ENCODE measurements at regions not wholly inside any gene's neighbourhood (a gene's known extent, or its start where the extent isn't known, plus 50 kb on each side); places are given as distances from the start of the nearest gene placed in this dataset.

GRCh38 chr20:22503577-22503976 lies 80.8 kb downstream of the FOXA2 start:
- DNase-seq, result no peak

DNA sequence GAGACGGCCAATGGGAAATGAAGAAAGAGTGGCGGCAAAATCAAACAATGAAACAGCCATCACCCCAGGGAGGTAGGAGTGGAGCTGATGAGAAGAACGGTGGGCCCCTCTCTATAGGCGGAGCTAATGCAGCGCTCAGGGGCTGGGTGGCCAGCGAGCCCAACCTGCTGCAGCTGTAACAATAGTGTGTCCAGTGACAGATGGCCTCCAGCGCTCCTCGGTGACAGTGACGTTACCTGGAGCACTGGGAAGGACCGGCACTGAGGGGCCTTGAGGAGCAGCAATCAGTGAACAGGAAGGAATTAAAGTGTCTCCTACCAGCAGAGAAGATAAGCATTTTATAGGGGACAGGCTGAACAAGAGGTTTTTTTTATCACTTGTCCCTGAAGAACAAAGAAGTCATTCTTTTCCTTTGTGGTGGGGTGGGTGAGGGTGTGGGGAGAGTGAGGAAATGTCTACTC lies 81.6 kb downstream of the FOXA2 start:
- no peak for DNase-seq

GRCh38 chr20:22501566-22502344 lies 82.6 kb downstream of the FOXA2 start:
- DNase-seq, result no peak

DNA sequence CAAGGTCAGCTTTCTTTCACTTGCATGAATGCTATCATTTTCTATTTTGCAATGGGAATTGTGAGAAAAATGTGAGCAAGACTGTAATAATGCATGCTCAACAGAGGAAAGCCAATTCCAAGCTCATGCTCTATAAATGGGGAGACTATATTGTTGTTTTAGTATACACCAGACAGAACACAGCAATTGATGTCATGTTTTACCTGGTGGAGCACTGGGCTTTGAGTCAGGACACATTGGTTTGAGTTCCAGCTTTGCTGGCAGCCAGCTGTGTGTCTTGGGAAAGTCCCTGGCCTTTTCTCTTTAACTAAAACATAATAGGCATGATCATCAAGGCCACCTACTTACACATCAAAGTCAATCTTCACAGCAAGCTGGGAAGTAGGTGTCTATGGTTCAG lies 83.3 kb downstream of the FOXA2 start:
- DNase-seq, result no peak

DNA sequence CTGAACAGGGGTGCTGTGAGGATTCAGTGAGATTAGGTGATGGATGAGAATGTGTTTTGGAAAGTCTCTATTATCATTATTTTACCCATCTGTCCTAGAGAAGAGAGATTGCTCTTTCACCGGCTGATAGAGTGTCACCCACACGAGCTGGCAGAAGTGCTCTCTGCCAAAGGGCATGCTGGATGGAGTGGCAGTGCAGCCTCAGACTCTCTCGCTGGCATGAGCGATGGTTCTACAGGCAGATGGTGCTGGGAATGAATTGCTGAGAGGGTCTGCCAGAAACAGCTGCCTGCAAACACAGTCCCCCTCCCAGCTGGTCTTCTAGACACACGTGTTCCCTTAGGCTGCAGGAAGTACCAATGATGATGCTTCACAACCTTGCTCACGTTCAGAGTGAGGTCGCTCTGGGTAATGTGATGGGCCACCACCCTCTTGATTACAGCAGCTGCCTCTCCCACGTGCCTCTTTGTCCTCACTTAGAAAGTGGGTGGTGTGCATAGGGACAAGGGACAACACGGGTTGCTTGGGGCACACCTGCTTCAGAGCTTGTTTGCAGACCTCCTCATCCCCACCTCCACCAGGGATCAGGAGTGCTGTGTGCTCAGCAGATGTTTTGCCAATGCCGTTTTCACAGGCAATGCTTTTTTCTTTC lies 84.7 kb downstream of the FOXA2 start:
- DNase-seq, result no peak

- no peak for DNase-seq
These were observed 87.6 kb downstream of the FOXA2 start for GRCh38 chr20:22496817-22497216.

- DNase-seq, result no peak
These were observed 88.6 kb downstream of the FOXA2 start for GRCh38 chr20:22495789-22496188.

- no peak for DNase-seq
These were observed 89.2 kb downstream of the FOXA2 start for GRCh38 chr20:22495172-22495571.

GRCh38 chr20:22492497-22492896 lies 91.9 kb downstream of the FOXA2 start:
- DNase-seq, result no peak

DNA sequence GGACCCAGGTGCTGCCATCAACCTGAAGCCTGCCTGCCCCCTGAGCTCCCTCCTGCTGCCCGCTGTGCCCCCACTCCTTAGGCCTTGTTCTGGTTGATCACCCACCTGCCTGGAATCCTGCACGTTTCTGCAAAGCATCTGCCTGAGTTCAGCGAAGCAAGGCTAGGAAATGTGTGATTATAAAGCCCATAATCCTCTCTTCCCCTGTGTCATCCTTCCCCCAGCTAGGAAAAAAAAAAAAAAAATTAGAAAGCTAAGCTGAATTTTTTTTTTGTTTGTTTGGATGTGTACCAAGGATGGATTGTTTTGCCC lies 93.2 kb downstream of the FOXA2 start:
- no peak for DNase-seq

DNA sequence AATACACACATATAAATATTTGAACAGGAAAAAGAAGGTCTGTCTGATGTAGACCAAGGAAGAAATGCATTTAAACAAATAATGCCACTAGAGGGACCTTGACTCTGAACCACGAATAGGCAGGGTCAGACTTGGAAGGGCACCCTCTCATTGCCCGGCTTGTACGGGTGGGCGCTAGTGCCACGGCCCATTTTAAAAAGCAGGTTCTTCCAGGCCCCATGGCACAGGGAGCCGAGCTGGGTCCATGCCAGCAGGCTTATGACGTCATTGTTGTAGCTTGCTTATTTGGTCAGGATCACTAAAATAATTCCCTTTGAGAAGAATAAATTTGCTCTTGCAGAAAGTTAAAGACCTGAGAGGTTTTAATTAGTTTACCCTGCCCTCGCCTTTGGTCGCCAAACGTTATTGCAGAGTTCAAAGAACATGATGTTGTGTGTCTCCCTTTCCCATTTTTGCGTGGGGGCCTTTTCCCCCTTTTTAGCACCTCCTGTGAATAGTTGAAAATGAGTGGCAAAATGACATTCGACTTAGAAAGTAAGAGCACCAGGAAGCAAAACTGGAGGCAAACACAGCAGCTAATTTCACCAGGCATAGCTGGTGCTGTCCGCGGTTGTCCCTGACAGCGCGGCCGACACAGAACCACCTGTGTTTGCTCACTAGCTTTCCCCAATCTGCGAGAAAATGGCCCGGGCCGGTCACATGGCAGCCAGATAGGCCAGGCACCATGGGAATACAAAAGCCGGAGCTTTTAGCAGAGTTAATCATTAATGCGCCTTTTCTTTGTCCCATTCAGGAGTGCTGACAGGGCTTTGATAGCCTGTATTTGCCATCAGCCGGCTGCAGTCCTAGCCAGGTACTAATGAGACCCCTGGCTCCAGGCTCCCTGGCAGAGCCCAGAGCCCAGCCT lies 93.8 kb downstream of the FOXA2 start:
- no peak for DNase-seq

GRCh38 chr20:22489626-22490286 lies 94.6 kb downstream of the FOXA2 start:
- DNase-seq, result no peak

DNA sequence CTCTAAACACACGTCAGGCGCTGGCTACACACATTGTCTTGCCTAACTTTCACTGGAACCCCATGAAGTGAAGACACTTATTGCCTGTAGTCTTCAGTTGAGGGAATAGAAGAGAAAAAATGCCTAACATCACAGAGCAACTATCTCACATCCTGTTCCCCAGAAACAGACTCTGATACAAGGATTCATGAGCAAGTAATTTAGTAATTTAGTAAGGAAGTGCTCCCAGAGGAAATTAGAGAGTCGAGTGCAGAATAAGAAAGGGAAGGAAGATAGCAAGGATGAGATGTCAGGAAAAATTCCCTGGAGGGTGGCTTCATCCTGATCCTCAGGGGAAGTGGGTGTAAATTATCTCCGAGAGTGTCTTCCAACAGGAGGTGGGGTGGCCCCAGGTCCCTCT lies 104.0 kb downstream of the FOXA2 start:
- DNase-seq, result no peak

DNA sequence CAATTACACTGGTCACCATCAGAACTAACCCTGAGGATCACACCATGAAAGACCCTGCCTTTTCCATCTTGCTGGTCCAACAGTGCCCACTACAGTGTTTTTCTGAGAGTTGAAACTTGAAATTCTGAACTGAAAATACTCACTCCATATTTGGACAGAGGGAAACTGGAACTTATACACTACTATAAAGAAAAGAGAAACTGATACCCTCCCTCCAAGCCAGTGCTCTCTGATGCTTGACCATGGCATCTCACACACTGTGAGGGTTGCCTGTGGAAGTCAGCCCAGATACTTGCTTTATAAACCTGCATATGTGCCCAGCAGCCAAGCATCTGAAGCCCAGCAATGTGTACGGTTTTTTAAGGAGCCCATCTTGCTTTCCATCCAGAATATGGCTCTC lies 108.7 kb downstream of the FOXA2 start:
- DNase-seq, result no peak

DNA sequence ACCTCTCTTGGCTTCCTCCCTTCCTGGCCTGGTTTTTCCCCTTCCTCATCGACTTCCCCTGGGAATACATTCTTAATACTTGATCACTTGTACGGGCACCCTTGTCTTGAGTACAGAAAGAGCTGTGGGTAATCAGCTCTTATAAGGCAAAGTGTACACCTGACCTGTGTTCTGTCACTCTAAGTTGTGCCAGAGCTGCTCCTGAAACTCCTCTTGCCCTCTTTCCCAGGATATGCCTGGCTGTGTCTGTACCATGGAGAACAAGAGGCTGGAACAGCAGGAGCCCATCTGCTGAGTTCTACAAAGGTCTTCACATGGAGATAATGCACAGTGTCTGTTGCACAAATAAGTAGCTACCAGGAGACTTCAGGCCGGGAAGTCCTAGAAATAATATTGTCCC lies 110.1 kb downstream of the FOXA2 start:
- DNase-seq, result no peak

DNA sequence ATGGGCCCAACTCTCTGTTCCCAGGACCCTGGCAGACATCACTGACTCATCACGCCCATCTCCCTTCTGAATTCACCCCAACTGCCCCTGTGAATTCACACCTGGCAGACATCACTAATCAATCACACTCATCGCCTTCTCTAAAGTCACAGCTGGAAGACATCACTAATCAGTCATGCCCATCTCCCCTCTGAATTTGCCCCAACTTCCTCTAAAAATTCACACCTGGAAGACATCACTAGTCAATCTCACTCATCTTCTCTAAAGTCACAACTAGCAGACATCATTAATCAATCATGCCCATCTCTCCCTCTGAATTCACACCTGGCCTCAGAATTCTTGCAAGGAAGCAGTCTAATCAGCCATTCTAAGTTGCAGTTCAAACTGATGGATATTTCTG lies 111.1 kb downstream of the FOXA2 start:
- DNase-seq, result no peak

DNA sequence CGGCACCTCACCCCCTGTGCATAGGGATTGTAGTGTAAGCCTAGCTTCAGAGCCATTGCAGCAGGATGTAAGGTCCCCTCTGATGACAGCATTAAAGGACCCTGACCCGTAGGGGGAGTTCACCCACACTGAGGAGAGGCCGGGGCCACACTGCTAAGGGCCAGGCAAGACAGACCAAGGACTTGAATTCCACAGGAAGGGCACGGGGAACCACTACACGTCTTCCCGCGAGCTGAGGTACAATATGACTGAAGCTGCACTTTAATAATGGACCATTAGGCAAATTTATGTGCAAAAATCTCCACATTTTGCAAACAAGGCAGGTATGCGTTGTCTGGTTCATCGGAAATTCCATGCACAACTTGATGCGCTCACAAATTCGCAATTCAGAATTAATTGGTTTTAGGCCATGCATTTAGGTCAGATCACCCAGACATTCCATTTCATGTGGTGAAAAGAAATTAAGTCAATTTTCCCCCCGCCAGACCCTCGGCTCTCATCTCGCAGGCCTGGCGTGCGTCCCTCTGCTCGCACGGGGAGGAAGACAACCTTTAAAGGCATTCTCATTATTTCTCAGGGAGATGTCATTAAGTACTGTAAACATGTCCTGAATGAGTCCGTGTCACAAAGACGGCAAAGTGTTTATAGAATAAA lies 111.8 kb downstream of the FOXA2 start:
- no peak for DNase-seq

- no peak for DNase-seq
These were observed 113.1 kb downstream of the FOXA2 start for GRCh38 chr20:22471156-22471836.

DNA sequence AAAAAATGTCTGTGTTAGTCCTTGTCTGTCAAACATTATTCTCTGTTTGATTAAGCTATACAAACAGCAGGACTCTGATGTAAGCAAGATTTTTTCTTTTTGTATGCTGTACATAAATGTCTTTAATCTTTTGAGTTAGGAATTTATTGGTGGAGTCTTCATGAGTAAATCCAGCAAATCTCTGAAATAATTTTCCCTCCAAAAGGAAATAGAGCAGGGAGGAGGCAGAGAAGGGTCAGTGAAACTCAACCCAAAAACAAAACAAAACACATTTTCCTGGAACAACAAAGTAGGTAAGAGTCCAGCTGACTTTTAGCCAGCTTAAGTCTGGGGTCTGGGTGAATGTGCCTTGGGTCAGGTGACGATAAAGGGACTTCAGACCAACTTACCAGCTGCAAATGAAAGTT lies 113.7 kb downstream of the FOXA2 start:
- no peak for DNase-seq

GRCh38 chr20:22466447-22467171 lies 117.8 kb downstream of the FOXA2 start:
- DNase-seq, result no peak

Data from NCI-H2227 treated with DMSO at 0.1 percent for 48 hours (cell line).